ENCODE measurements at regions not wholly inside any gene's neighbourhood (a gene's known extent, or its start where the extent isn't known, plus 50 kb on each side); places are given as distances from the start of the nearest gene placed in this dataset.
"Not testable (repeated sequence)": the region's sequence is repeated elsewhere in the genome, so short reads cannot be mapped to it uniquely, and the experiment has no call there.

GRCh38 chr10:81674941-81675340 is 200.1 kb upstream of the NRG3 start:
- no peak for DNase-seq

GRCh38 chr10:81679291-81679690 is 195.7 kb upstream of the NRG3 start:
- DNase-seq = no peak

DNA sequence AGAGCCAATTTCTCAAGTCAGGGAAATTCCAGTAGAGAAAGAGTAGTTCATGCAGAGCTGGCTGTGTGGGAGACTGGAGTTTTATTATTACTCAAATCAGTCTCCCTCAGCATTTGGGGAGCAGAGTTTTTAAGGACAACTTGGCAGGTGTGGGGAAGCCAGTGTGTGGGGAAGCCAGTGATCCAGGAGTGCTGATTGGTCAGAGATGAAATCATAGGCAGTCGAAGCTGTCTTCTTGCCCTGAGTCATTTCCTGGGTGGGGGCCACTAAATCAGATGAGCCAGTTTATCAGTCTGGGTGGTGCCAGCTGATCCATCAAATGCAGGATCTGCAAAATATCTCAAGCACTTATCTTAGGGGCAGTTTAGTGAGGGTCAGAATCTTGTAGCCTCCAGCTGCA is 194.6 kb upstream of the NRG3 start:
- DNase-seq = no peak

GRCh38 chr10:81688459-81688858 is 186.5 kb upstream of the NRG3 start:
- no peak for DNase-seq

DNA sequence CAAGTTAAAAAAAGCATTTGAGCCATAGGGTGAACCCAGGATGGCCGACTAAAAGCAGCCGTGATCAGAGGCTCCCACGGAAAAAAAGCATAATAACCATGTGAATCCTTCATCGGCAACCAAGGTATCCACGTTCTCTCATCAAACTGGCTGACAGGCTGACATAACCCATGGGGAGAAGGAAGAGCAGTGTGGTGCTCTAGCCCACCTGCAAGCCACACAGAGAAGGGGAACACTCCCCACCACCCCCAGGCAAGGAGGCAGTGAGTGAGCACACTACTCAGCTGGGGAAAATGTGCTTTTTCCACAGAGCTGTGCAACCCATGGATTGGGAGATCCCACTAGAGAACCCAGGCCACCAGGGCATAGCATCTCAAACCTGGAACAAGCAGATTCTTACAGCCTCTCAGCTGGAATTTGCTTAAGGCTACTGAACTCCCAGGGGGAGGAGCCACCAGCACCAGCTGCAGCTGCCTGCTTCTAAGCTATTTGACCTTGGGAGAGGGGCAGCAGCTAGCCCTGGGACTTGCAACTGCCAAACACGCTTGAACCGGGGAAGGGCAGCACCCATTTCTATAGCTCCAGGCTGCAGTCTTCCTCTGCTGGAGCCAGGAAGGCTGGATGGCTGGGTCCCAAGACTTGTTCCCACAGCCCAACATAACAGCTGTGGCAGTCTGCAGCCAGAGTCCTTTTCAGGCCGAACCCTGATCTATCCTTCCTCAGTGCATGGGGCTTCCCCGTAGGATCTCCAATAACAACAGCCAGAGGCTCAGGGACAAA is 178.2 kb upstream of the NRG3 start:
- DNase-seq = no peak

DNA sequence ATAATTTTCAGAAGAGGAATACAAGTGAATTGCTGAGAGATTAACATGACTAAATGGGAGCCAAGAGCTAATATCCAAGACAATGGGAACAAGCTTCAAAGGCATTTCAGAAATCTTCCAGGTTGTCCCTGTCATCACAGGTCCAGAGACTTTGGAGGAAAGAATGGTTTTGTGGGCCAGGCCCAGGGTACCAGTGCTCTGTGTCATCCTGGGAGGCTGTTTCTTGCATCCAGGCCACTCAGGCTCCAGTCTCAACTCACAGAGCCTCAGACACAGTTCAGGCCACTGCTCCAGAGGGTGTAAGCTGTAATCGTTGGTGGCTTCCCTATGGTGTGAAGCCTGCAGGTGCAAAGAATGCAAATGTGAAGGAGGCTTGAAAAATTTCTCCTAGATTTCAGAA is 170.4 kb upstream of the NRG3 start:
- no peak for DNase-seq

GRCh38 chr10:81708416-81708815 is 166.6 kb upstream of the NRG3 start:
- no peak for DNase-seq

DNA sequence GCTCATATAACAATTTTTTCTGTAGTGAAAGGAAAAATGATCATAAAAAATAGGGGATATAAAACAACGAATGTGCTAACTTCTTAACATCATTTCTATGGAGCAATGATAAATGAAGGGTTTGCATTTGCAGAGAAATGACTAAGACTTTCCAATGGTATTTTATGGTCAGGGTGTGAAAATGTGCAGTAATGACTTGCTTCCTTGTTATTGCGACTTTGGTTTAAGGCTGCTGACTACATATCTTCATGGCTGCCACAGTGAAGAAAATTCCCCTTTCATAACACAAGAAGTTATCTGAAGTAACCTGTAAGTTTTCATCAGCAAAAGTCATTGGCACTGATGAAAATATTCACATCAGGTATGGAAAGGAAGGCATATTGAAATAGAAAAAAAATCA is 166.1 kb upstream of the NRG3 start:
- no peak for DNase-seq

GRCh38 chr10:81722399-81722798 is 152.6 kb upstream of the NRG3 start:
- no peak for DNase-seq

- peak; percentile 19 for DNase-seq
These were observed 150.6 kb upstream of the NRG3 start for GRCh38 chr10:81724431-81724830.

GRCh38 chr10:81725851-81726250 is 149.1 kb upstream of the NRG3 start:
- no peak for DNase-seq

- no peak for DNase-seq
These were observed 146.3 kb upstream of the NRG3 start for GRCh38 chr10:81728692-81729091.

DNA sequence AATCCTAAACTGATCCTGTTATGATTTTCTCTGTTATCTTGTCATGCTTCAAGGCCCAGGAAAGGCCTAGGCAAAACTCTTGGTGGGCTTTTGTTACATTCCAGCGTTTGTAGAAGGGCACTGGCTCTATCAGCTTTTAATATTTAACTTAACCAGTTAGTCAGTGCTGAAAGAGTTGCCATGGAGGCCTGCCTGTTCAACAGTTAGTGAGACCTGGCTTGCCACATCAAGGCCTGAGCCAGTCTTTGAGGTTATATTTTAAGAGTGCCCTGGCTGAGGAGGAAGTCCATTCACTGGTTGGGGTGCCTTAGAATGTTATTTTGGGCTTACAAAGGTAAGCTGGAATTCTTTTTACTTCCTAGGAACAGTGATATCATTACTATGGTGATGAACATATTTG is 144.1 kb upstream of the NRG3 start:
- DNase-seq = no peak

GRCh38 chr10:81733542-81733941 is 141.5 kb upstream of the NRG3 start:
- DNase-seq = no peak

DNA sequence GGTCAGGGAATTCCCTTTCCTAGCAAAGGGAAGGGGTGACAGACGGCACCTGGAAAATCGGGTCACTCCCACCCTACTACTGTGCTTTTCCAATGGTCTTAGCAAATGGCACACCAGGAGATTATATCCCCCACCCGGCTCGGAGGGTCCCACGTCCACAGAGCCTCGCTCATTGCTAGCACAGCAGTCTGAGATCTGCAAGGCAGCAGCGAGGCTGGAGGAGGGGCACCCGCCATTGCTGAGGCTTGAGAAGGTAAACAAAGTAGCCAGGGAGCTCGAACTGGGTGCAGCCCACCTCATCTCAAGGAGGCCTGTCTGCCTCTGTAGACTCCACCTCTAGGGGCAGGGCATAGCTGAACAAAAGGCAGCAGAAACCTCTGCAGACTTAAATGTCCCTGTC is 139.8 kb upstream of the NRG3 start:
- not testable (repeated sequence) for DNase-seq

- DNase-seq = no peak
These were observed 115.9 kb upstream of the NRG3 start for GRCh38 chr10:81759111-81759510.

DNA sequence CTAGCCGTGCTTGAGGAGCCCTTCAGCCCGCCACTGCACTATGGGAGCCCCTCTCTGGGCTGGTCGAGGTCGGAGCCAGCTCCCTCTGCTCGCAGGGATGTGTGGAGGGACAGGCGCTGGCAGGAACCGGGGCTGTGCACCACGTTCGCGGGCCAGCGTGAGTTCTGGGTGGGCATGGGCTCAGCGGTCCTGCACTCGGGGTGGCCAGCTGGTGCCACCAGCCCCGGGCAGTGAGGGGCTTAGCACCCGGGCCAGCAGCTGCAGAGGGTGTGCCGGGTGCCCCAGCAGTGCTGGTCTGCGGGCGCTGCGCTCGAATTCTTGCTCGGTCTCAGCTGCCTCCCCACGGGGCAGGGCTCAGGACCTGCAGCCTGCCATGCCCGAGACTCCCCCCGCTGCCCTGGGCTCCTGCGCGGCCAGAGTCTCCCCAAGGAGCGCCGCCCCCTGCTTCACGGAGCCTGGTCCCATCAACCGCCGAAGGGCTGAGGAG is 90.8 kb upstream of the NRG3 start:
- DNase-seq = no peak

GRCh38 chr10:81792729-81793128 is 82.3 kb upstream of the NRG3 start:
- DNase-seq = no peak

DNA sequence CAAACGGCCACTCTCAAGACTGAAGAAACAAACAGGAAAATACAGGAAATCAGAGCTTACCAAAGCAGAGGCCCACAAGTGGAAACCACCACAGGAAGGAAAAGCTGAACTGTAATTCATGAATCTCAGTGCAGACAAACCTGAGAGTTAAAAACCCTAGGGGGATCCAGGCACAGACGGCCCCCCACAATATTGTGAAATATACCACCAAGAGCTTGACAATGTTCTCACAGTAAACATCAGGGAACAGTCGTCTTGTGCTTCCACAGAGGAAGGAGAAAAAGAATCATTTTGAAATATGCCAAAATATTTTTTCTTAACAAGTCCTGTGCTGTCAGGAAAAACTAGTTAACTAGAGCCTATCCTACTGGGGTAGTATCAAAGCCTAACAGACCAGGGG is 68.2 kb upstream of the NRG3 start:
- no peak for DNase-seq

GRCh38 chr10:81814842-81815241 is 60.2 kb upstream of the NRG3 start:
- DNase-seq = no peak

DNA sequence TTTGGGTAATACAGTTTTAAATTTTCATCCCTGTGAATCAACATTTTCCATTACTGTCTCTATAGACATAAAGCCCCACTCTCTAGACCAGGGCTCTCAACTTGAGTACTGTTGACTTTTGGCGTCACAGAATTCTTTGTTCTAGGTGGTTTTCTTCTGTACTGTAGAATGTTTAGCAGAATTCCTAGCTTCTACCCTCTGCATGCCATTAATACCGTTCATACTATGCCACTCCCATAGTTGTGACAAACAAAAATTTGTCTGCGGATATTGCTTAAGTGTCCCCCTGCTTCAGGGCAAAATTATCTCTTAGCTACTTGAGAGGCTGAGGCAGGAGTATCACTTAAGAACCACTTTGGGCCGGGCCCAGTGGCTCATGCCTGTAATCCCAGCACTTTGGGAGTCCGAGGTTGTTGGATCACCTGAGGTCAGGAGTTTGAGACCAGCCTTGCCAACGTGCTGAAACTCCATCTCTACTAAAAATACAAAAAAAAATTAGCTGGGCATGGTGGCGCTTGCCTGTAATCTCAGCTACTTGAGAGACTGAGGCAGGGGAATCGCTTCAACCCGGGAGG is 57.3 kb upstream of the NRG3 start:
- no peak for DNase-seq

DNA sequence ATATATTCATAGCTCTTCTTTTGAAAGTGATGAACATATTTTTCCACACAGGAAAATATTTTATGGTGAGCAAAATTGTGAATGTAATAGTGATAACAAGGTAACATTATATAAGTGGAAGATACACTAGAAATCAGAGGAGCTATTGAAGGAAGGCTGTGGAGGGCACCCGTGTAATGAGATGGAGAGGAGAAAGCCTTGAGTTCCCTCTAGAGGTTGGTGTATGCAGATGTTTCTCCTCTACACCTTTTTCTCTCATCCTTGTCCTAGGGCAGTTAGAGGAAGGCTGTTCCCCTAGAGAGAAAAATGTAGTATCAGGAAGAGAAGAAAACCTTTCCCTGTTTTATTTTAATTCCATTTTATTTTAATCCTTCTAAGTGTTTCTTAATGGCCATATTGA is 54.6 kb upstream of the NRG3 start:
- DNase-seq = peak; percentile 52
